Tibial nerve (tissue), 4 donors: ENCODE measurements at regions not wholly inside any gene's neighbourhood (a gene's known extent, or its start where the extent isn't known, plus 50 kb on each side); places are given as distances from the start of the nearest gene placed in this dataset.
A peak's percentile ranks its signal among the peaks of the same experiment; 100 is the strongest.
"Not testable (repeated sequence)": the region's sequence is repeated elsewhere in the genome, so short reads cannot be mapped to it uniquely, and the experiment has no call there.

Experiments used
- DNase-seq, 2 donors: peaks; one replicate each; pipeline ENCODE4 v3.0.0-alpha.2; 2019; ENCODE audit warnings: low spot score in 2 of 2
- H3K27ac ChIP-seq, 4 donors: fragments of 200-600 bp; sonication (generic) in 3 of 4; one replicate each; pipeline ENCODE4 v1.5.1; 2017 to 2019; ENCODE audit warnings: mild to moderate bottlenecking in 1 of 4
- H3K27me3 ChIP-seq, 2 donors: fragments of 200-600 bp; sonication (generic) in 1 of 2; one replicate each; pipeline versions ENCODE4 v1.5.1 to v1.6.0; 2017 to 2019
- H3K36me3 ChIP-seq, 3 donors: fragments of 200-600 bp; sonication (generic); one replicate each; pipeline ENCODE4 v1.5.1; 2018 to 2019
- H3K4me1 ChIP-seq, 4 donors: fragments of 200-600 bp; sonication (generic) in 3 of 4; one replicate each; pipeline ENCODE4 v1.5.1; 2017 to 2019
- H3K4me3 ChIP-seq, 4 donors: fragments of 200-600 bp; sonication (generic) in 3 of 4; one replicate each; pipeline ENCODE4 v1.5.1; 2017 to 2019; ENCODE audit warnings: mild to moderate bottlenecking in 1 of 4, moderate library complexity in 1 of 4
- H3K9me3 ChIP-seq, 4 donors: fragments of 200-600 bp; sonication (generic) in 3 of 4; one replicate each; pipeline ENCODE4 v1.5.1; 2017 to 2019
- EP300 ChIP-seq, 2 donors: sonication (generic); formaldehyde crosslinking; IDR thresholded peaks; one replicate each; pipeline ENCODE4 v1.6.1; 2017; ENCODE audit warnings: antibody characterized with exemption in 2 of 2, mild to moderate bottlenecking in 1 of 2
- POLR2A ChIP-seq, 2 donors: fragments of 450-650 bp; IDR thresholded peaks; one replicate each; pipeline ENCODE4 v1.6.1; 2017; ENCODE audit warnings: antibody characterized with exemption in 2 of 2, mild to moderate bottlenecking in 2 of 2, moderate library complexity in 2 of 2
- WGBS, 2 donors: methylation state at CpG; one replicate each; pipeline ENCODE4 v1.1.5; 2018; 5-methylcytosine and 5-hydroxymethylcytosine counted together
- TF ChIP-seq, protein P1 (sequence below), 5 experiments: fragments of 200-600 bp in 3 of 5; fragments of 450-650 bp in 2 of 5; sonication (generic) in 3 of 5; IDR thresholded peaks; one replicate each; pipeline ENCODE4 v1.5.1; 2016 to 2019; ENCODE audit warnings: antibody characterized with exemption in 5 of 5, mild to moderate bottlenecking in 3 of 5, moderate library complexity in 2 of 5

DNA sequence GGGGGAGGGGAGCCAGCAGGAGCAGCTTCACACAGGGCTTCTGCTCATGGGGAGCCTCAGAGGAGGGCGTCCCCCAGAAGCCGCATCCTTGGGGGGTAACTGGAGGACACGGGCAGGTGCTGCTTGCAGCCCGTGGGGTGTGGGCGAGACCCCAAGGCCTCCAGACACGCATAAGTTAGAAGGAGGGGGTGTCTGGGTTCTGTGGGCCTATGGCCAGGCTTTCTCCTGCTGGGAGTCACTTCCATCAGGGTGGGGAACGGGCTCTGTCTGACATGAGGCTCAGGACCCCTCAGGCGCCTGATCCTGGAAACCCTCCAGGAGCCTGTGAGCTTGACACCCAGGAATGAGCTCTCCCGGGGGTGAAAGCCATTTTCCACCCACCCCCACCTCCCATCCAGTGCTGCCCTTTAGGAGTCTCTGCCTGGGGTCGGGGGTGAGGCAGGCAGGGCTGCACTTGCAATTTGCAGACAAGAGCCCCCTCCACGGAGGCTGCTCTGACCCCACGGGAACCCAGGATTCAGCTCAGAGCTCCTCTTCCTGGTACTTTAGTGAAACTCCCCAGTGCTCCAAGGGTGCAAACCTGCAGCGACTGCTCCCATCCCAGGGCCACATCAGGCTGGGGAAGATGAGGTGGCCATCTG is 325.7 kb downstream of the ADGRD1 start:
- TF ChIP-seq EP300 (IDR thresholded peaks at IDR 0.05) = no peak
- no peak for TF ChIP-seq POLR2A (IDR thresholded peaks at IDR 0.05)
- TF ChIP-seq, protein P1, sequence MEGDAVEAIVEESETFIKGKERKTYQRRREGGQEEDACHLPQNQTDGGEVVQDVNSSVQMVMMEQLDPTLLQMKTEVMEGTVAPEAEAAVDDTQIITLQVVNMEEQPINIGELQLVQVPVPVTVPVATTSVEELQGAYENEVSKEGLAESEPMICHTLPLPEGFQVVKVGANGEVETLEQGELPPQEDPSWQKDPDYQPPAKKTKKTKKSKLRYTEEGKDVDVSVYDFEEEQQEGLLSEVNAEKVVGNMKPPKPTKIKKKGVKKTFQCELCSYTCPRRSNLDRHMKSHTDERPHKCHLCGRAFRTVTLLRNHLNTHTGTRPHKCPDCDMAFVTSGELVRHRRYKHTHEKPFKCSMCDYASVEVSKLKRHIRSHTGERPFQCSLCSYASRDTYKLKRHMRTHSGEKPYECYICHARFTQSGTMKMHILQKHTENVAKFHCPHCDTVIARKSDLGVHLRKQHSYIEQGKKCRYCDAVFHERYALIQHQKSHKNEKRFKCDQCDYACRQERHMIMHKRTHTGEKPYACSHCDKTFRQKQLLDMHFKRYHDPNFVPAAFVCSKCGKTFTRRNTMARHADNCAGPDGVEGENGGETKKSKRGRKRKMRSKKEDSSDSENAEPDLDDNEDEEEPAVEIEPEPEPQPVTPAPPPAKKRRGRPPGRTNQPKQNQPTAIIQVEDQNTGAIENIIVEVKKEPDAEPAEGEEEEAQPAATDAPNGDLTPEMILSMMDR (IDR thresholded peaks at IDR 0.05) = no peak
- 60 to 62% methylated on average over 12 to 13 of the region's 13 CpGs for WGBS, 2 donors
- no peak overlapping the region for H3K4me3 ChIP-seq
- DNase-seq = no peak
- no peak overlapping the region for H3K27ac ChIP-seq
- no peaks in the 10 kb centered on the region for H3K9me3 ChIP-seq
- H3K36me3 ChIP-seq = no peaks in the 10 kb centered on the region
- peaks cover 0 to 9% of the 10 kb centered on the region in 2 donors for H3K27me3 ChIP-seq
- H3K4me1 ChIP-seq = no peaks in the 10 kb centered on the region

DNA sequence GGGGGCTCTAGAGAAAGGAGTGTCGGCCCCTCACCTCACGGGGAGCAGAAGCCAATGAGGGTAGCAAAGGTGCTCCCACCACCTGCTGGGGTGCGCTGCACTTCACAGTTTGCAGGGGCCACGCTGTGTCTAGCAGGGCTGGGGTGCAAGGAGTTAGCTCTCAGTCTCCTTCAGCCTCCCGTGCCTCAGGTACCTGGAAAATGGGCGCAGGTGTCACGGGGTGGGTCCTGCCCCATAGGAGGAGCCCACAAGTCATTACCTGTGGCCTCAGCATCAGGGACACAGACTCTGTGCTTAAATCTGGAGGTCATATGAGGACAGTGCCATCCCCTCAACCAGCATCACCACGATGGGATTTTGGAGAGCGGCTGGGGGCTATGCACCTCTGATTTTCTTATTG is 326.7 kb downstream of the ADGRD1 start:
- H3K4me1 ChIP-seq = no peaks in the 10 kb centered on the region
- peaks cover 0 to 6% of the 10 kb centered on the region in 2 donors for H3K27me3 ChIP-seq
- TF ChIP-seq EP300 (IDR thresholded peaks at IDR 0.05) = no peak
- TF ChIP-seq, protein P1 (IDR thresholded peaks at IDR 0.05) = no peak
- TF ChIP-seq POLR2A (IDR thresholded peaks at IDR 0.05) = no peak
- no peak overlapping the region for H3K4me3 ChIP-seq
- no peaks in the 10 kb centered on the region for H3K36me3 ChIP-seq
- no peak overlapping the region for H3K27ac ChIP-seq
- DNase-seq = no peak
- WGBS, 2 donors = 80 to 82% methylated on average over 9 of the region's 9 CpGs
- H3K9me3 ChIP-seq = no peaks in the 10 kb centered on the region

DNA sequence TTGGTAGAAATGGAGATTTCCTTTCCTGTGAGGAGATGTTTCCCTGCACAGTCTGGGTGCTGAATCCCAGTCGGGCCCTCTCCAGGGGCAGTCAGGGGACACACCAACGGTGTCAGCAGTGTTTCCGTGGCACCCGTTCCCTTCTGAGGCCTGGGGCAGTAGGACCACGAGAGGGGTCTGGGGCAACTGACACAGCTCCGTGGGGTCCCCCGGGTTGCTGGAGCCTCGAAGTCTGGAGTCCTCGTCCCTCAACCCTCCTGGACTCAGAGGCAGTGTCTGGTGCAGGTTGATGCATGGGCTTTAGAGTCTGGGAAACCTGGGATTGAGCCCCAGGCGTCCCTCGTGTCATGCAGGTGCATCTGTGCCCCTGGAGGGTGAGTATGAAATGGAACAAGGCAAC is 327.3 kb downstream of the ADGRD1 start:
- TF ChIP-seq, protein P1 (IDR thresholded peaks at IDR 0.05) = no peak
- no peak for TF ChIP-seq POLR2A (IDR thresholded peaks at IDR 0.05)
- no peak for TF ChIP-seq EP300 (IDR thresholded peaks at IDR 0.05)
- H3K27ac ChIP-seq = no peak overlapping the region
- peaks cover 0 to 3% of the 10 kb centered on the region in 2 donors for H3K27me3 ChIP-seq
- no peaks in the 10 kb centered on the region for H3K9me3 ChIP-seq
- no peak for DNase-seq
- H3K36me3 ChIP-seq = no peaks in the 10 kb centered on the region
- WGBS, 2 donors = 68 to 82% methylated on average over 10 to 11 of the region's 11 CpGs
- no peaks in the 10 kb centered on the region for H3K4me1 ChIP-seq
- no peak overlapping the region for H3K4me3 ChIP-seq

DNA sequence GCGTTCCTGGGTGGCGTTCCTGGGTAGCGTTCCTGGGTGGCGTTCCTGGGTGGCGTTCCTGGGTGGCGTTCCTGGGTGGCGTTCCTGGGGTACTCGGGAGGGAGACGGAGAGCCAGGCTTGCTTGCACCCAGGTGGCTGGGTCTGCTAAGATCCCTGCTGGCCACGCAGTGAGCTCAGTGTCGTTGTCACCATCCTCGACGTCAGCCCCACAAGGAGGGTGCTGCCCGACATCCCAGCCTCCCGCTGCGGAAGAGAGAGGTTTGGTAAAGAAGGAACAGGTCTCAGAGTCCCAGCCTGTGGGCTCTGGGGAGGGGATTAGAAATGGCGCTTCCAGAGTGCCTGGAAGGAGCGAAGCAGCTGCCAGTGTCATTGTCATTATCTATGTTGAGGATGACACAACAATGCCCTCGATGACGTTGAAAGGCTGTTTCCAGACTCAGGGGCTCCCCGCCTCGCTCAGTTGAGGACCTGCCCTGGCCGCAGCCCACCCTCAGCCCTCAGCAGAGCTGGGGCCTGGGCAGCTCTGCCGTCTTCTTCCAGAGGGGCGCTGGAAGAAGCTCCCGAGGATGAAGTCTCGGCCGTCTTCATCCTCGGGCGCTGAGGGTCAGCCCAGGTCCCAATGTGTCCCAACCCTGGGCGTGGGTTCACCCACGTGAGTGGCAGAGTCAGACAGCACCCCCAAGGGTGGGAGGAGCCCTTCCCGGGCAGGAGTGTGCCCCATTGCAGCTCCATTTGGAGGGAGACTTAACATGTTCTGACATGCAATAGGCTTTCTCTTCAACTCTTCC is 328.8 kb downstream of the ADGRD1 start:
- Histone ChIP-seq H3K4me1 (no peaks in the 10 kb centered on the region), H3K27ac (no peak overlapping the region), H3K27me3 (peaks cover 0 to 1% of the 10 kb centered on the region in 2 donors), H3K36me3 (no peaks in the 10 kb centered on the region), H3K4me3 (no peak overlapping the region), H3K9me3 (no peaks in the 10 kb centered on the region)
- TF ChIP-seq EP300 (IDR thresholded peaks at IDR 0.05) = no peak
- TF ChIP-seq POLR2A (IDR thresholded peaks at IDR 0.05) = no peak
- TF ChIP-seq, protein P1 (IDR thresholded peaks at IDR 0.05) = no peak
- DNase-seq = no peak
- WGBS, 2 donors = 84 to 90% methylated on average over 26 to 33 of the region's 33 CpGs

DNA sequence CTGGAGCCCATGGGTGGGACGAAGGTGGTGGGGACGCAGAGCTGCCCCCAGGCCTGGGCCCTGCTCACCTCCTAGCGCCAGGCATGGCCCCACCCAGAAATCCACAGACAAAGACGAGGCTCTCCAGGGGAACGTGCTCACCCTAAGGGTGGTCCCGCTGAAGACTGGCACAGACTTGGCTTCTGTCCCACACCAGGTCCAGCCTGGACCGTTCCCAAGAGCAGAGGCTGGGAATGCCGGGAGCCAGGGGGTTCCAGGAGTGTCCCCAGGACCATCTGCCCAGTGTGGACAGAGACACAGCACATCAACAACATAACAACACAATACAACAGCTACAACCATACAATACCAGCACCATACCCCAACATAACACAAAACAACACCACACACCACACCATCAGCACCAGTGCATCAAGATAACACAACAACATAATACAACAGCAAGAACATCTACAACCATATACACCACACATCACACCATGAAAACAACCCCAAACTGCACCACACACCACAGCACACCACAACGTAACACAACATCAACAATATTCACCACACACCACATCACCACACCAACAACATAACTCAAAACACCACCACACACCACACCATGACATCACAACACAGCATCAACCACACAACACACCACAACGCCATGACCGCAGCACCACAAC is 329.6 kb downstream of the ADGRD1 start:
- Histone ChIP-seq H3K27me3 (peaks cover 0 to 10% of the 10 kb centered on the region in 2 donors), H3K4me1 (no peaks in the 10 kb centered on the region), H3K36me3 (no peaks in the 10 kb centered on the region), H3K4me3 (no peak overlapping the region), H3K27ac (no peak overlapping the region), H3K9me3 (no peaks in the 10 kb centered on the region)
- DNase-seq = peak in 1 of 2 donors; percentile 3
- TF ChIP-seq, protein P1 (IDR thresholded peaks at IDR 0.05) = no peak
- TF ChIP-seq POLR2A (IDR thresholded peaks at IDR 0.05) (no peak), EP300 (IDR thresholded peaks at IDR 0.05) (no peak)
- WGBS, 2 donors = 84 to 91% methylated on average over 11 of the region's 11 CpGs

DNA sequence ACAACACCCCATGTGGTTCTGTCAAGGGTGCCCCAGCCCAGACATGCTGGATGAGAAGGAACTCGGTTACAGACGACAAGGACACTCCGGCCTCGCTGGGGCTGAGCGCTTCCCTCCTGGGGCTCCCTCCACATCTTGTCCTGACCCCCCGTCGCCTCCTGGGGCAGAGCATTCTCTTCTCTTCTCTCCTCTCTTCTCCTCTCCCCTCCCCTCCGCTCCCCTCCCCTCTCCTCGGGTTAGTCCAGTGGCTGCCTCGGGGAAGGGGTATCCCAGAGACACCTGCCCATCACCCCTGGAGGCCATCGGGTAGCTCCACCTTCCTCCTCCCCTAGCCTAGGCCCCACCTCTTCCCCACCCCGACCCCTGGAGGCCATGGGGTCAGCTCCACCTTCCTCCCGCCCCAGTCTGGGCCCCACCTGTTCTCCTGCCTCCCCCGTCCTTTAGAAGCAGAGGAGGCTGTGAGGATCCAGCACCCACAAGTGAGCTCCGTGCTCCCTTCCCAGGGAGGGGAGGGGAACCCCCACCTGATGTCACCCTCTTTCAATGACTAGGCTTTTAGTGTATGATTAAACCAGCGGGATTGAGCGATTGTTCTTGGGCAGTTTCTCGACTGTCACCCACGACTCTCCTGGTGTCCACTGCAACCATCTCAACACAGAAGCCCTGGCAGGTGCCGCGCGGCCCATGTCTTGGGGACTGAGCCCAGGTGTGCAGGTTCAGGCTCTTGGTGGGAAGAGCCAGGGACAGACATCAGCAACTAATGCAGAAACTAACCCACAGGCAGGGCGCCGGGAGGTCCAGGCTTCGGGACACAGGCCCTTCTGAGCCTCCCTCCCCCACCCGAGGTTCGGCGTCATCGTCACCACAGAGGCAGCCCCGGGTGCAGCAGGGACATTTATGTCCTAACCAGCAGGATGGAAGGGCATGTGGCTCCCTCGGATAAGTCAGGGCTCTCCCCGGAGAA is 330.4 kb downstream of the ADGRD1 start:
- not testable (repeated sequence) for H3K4me1 ChIP-seq, H3K9me3 ChIP-seq, H3K4me3 ChIP-seq, H3K27ac ChIP-seq, H3K36me3 ChIP-seq
- DNase-seq = peak in 1 of 2 donors; percentile 3
- peaks cover 0 to 10% of the 10 kb centered on the region in 2 donors for H3K27me3 ChIP-seq
- WGBS, 2 donors = 75 to 83% methylated on average over 23 to 28 of the region's 32 CpGs
